ENCODE measurements at regions not wholly inside any gene's neighbourhood (a gene's known extent, or its start where the extent isn't known, plus 50 kb on each side); places are given as distances from the start of the nearest gene placed in this dataset.

GRCh38 chr13:58728126-58728525, 1096.6 kb downstream of the PCDH17 start:
- Histone ChIP-seq H3K36me3 (ENCODE audit: control insufficient read depth in 2 of 2, insufficient read depth in 1 of 2, low read length in 2 of 2) (no peaks in the 10 kb centered on the region), H3K9me3 (ENCODE audit: control insufficient read depth, insufficient read depth, low read depth, low read length) (no peaks in the 10 kb centered on the region), H3K4me1 (ENCODE audit: control insufficient read depth, insufficient read depth, low read length) (no peaks in the 10 kb centered on the region), H3K4me3 (ENCODE audit: low read depth, low read length) (no peak overlapping the region), H3K27ac (ENCODE audit: extremely low read depth, low read depth, low read length) (no peak overlapping the region)
- CTCF ChIA-PET = no interaction called here
- TF ChIP-seq ZNF501 (tag by site-specific recombination; IDR thresholded peaks at IDR 0.05) (no peak), OSR2 (tag by site-specific recombination; IDR thresholded peaks at IDR 0.05) (no peak), ZNF335 (tag by site-specific recombination; conservative IDR thresholded peaks at IDR 0.05) (no peak), ZNF404 (tag by site-specific recombination; IDR thresholded peaks at IDR 0.05) (no peak), MEIS1 (CRISPR knock-in tag; IDR thresholded peaks at IDR 0.05; ENCODE audit: borderline replicate concordance) (no peak), SETDB1 (IDR thresholded peaks at IDR 0.05; ENCODE audit: insufficient read length, low read length) (no peak), ZNF157 (tag by site-specific recombination; IDR thresholded peaks at IDR 0.05) (no peak), ZNF114 (tag by site-specific recombination; IDR thresholded peaks at IDR 0.05) (no peak), ZNF830 (tag by site-specific recombination; IDR thresholded peaks at IDR 0.05; ENCODE audit: low read depth) (no peak), ZNF544 (tag by site-specific recombination; IDR thresholded peaks at IDR 0.05) (no peak), ZNF202 (tag by site-specific recombination; IDR thresholded peaks at IDR 0.05; ENCODE audit: borderline replicate concordance) (no peak)
- TF ChIP-seq, protein P1, sequence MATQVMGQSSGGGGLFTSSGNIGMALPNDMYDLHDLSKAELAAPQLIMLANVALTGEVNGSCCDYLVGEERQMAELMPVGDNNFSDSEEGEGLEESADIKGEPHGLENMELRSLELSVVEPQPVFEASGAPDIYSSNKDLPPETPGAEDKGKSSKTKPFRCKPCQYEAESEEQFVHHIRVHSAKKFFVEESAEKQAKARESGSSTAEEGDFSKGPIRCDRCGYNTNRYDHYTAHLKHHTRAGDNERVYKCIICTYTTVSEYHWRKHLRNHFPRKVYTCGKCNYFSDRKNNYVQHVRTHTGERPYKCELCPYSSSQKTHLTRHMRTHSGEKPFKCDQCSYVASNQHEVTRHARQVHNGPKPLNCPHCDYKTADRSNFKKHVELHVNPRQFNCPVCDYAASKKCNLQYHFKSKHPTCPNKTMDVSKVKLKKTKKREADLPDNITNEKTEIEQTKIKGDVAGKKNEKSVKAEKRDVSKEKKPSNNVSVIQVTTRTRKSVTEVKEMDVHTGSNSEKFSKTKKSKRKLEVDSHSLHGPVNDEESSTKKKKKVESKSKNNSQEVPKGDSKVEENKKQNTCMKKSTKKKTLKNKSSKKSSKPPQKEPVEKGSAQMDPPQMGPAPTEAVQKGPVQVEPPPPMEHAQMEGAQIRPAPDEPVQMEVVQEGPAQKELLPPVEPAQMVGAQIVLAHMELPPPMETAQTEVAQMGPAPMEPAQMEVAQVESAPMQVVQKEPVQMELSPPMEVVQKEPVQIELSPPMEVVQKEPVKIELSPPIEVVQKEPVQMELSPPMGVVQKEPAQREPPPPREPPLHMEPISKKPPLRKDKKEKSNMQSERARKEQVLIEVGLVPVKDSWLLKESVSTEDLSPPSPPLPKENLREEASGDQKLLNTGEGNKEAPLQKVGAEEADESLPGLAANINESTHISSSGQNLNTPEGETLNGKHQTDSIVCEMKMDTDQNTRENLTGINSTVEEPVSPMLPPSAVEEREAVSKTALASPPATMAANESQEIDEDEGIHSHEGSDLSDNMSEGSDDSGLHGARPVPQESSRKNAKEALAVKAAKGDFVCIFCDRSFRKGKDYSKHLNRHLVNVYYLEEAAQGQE (tag by site-specific recombination; IDR thresholded peaks at IDR 0.05) = no peak
- TF ChIP-seq, protein P2, sequence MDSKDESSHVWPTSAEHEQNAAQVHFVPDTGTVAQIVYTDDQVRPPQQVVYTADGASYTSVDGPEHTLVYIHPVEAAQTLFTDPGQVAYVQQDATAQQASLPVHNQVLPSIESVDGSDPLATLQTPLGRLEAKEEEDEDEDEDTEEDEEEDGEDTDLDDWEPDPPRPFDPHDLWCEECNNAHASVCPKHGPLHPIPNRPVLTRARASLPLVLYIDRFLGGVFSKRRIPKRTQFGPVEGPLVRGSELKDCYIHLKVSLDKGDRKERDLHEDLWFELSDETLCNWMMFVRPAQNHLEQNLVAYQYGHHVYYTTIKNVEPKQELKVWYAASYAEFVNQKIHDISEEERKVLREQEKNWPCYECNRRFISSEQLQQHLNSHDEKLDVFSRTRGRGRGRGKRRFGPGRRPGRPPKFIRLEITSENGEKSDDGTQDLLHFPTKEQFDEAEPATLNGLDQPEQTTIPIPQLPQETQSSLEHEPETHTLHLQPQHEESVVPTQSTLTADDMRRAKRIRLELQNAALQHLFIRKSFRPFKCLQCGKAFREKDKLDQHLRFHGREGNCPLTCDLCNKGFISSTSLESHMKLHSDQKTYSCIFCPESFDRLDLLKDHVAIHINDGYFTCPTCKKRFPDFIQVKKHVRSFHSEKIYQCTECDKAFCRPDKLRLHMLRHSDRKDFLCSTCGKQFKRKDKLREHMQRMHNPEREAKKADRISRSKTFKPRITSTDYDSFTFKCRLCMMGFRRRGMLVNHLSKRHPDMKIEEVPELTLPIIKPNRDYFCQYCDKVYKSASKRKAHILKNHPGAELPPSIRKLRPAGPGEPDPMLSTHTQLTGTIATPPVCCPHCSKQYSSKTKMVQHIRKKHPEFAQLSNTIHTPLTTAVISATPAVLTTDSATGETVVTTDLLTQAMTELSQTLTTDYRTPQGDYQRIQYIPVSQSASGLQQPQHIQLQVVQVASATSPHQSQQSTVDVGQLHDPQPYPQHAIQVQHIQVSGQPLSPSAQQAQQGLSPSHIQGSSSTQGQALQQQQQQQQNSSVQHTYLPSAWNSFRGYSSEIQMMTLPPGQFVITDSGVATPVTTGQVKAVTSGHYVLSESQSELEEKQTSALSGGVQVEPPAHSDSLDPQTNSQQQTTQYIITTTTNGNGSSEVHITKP (tag by site-specific recombination; IDR thresholded peaks at IDR 0.05) = no peak
- POLR2A ChIA-PET = no interaction called here

GRCh38 chr13:58729361-58729760, 1097.8 kb downstream of the PCDH17 start:
- TF ChIP-seq, protein P3, sequence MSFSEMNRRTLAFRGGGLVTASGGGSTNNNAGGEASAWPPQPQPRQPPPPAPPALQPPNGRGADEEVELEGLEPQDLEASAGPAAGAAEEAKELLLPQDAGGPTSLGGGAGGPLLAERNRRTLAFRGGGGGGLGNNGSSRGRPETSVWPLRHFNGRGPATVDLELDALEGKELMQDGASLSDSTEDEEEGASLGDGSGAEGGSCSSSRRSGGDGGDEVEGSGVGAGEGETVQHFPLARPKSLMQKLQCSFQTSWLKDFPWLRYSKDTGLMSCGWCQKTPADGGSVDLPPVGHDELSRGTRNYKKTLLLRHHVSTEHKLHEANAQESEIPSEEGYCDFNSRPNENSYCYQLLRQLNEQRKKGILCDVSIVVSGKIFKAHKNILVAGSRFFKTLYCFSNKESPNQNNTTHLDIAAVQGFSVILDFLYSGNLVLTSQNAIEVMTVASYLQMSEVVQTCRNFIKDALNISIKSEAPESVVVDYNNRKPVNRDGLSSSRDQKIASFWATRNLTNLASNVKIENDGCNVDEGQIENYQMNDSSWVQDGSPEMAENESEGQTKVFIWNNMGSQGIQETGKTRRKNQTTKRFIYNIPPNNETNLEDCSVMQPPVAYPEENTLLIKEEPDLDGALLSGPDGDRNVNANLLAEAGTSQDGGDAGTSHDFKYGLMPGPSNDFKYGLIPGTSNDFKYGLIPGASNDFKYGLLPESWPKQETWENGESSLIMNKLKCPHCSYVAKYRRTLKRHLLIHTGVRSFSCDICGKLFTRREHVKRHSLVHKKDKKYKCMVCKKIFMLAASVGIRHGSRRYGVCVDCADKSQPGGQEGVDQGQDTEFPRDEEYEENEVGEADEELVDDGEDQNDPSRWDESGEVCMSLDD (tag by site-specific recombination; IDR thresholded peaks at IDR 0.05) = no peak
- TF ChIP-seq REPIN1 (tag by site-specific recombination; IDR thresholded peaks at IDR 0.05; ENCODE audit: low read depth) (no peak), ZFP37 (tag by site-specific recombination; IDR thresholded peaks at IDR 0.05) (no peak), TSHZ1 (tag by site-specific recombination; IDR thresholded peaks at IDR 0.05; ENCODE audit: borderline replicate concordance) (no peak), ZFP3 (tag by site-specific recombination; IDR thresholded peaks at IDR 0.05; ENCODE audit: low read depth) (no peak), ZBTB21 (tag by site-specific recombination; IDR thresholded peaks at IDR 0.05) (no peak), HOXC10 (CRISPR knock-in tag; IDR thresholded peaks at IDR 0.05) (no peak), YY1 (tag by site-specific recombination; IDR thresholded peaks at IDR 0.05) (no peak)
- Histone ChIP-seq H3K4me1 (ENCODE audit: control insufficient read depth, insufficient read depth, low read length) (no peaks in the 10 kb centered on the region), H3K4me3 (ENCODE audit: low read depth, low read length) (no peak overlapping the region), H3K9me3 (ENCODE audit: control insufficient read depth, insufficient read depth, low read depth, low read length) (no peaks in the 10 kb centered on the region), H3K27ac (ENCODE audit: extremely low read depth, low read depth, low read length) (no peak overlapping the region), H3K36me3 (ENCODE audit: control insufficient read depth in 2 of 2, insufficient read depth in 1 of 2, low read length in 2 of 2) (no peaks in the 10 kb centered on the region)
- ChIA-PET POLR2A (no interaction called here), CTCF (no interaction called here)

Measured in HEK293 (cell line).